OCI-LY7 (cell line): ENCODE measurements at regions not wholly inside any gene's neighbourhood (a gene's known extent, or its start where the extent isn't known, plus 50 kb on each side); places are given as distances from the start of the nearest gene placed in this dataset.

Experiments used
- BruUV-seq: library from RNA; stranded (reverse); fragments of 400-500 nt; replicated peaks from 2 replicates; lab custom pipeline; 2021; lab: Mats Ljungman, UMichigan
- CTCF ChIA-PET: fragments of 300-600 bp; sonication (Branson Sonifier 250); formaldehyde crosslinking; loops from one replicate; lab custom pipeline; 2022; ENCODE audit warnings: antibody characterized with exemption; ENCODE audit not compliant: unreplicated experiment; lab: Charles Lee
- POLR2A ChIA-PET: fragments of 300-600 bp; sonication (Branson Sonifier 250); formaldehyde crosslinking; loops from one replicate; lab custom pipeline; 2022; ENCODE audit warnings: antibody characterized with exemption; lab: Charles Lee
- DNase-seq: peaks from one replicate; pipeline ENCODE4 v3.0.0-alpha.2; 2015; ENCODE audit warnings: low spot score
- H2AFZ ChIP-seq: fragments of 200-600 bp; sonication (generic), shearing (Covaris generic); 2 replicates; pipeline ENCODE4 v1.6.1; 2014; ENCODE audit warnings: mild to moderate bottlenecking, antibody characterized with exemption, low read length, moderate library complexity
- H3K27ac ChIP-seq: fragments of 200-600 bp; sonication (generic); 2 replicates; pipeline ENCODE4 v1.5.1; 2014; ENCODE audit warnings: mixed run types, low read depth, mild to moderate bottlenecking, moderate library complexity, low read length, inconsistent platforms; ENCODE audit not compliant: poor library complexity, severe bottlenecking
- H3K36me3 ChIP-seq: fragments of 200-600 bp; sonication (generic); 2 replicates; pipeline ENCODE4 v1.6.1; 2014; ENCODE audit warnings: mild to moderate bottlenecking, antibody characterized with exemption, low read length, moderate library complexity, mixed read lengths; ENCODE audit not compliant: insufficient read depth
- H3K4me1 ChIP-seq: fragments of 200-600 bp; sonication (generic); 2 replicates; pipeline ENCODE4 v1.5.1; 2014; ENCODE audit warnings: mild to moderate bottlenecking, low read length; ENCODE audit not compliant: insufficient read depth, poor library complexity, severe bottlenecking
- H3K4me2 ChIP-seq: fragments of 200-600 bp; sonication (generic); 2 replicates; pipeline ENCODE4 v1.6.1; 2014; ENCODE audit warnings: mild to moderate bottlenecking, low read length
- H3K4me3 ChIP-seq: fragments of 200-600 bp; sonication (generic); 2 replicates; pipeline ENCODE4 v1.5.1; 2014; ENCODE audit warnings: mild to moderate bottlenecking, low read depth, low read length; ENCODE audit not compliant: poor library complexity, severe bottlenecking
- H3K79me2 ChIP-seq: fragments of 200-600 bp; sonication (generic); 2 replicates; pipeline ENCODE4 v1.6.1; 2016; ENCODE audit warnings: low read depth, mild to moderate bottlenecking, low read length, moderate library complexity, mixed read lengths; ENCODE audit not compliant: insufficient read depth
- H3K9me2 ChIP-seq: fragments of 200-600 bp; sonication (generic); 2 replicates; pipeline ENCODE4 v1.6.1; 2016; ENCODE audit warnings: mild to moderate bottlenecking, low read length, mixed read lengths; ENCODE audit not compliant: insufficient read depth
- H3K9me3 ChIP-seq: fragments of 200-600 bp; sonication (generic); 2 replicates; pipeline ENCODE4 v1.6.1; 2014; ENCODE audit warnings: mild to moderate bottlenecking, mixed run types, low read length, mixed read lengths
- H4K20me1 ChIP-seq: fragments of 200-600 bp; sonication (generic); 2 replicates; pipeline ENCODE4 v1.6.1; 2014; ENCODE audit warnings: mild to moderate bottlenecking, antibody characterized with exemption, low read length, moderate library complexity, mixed read lengths; ENCODE audit not compliant: insufficient read depth
- CTCF ChIP-seq: fragments of 200-600 bp; sonication (generic); conservative IDR thresholded peaks from 2 replicates; pipeline ENCODE4 v1.5.1; 2014; ENCODE audit warnings: mild to moderate bottlenecking, antibody characterized with exemption, low read length, moderate library complexity, mixed read lengths
- EZH2phosphoT487 ChIP-seq: fragments of 200-600 bp; sonication (generic); IDR thresholded peaks from 2 replicates; pipeline ENCODE4 v1.6.1; 2018; ENCODE audit warnings: low read depth, borderline replicate concordance, mild to moderate bottlenecking, mixed run types, antibody characterized with exemption, low read length, moderate library complexity, mixed read lengths
- intact Hi-C: fragments of 100-400 bp; cut with micrococcal nuclease; formaldehyde crosslinking; loops from one replicate; pipeline ENCODE4 v1.10.0; 2022; ENCODE audit not compliant: unreplicated experiment

- Histone ChIP-seq H3K4me2 (no peak overlapping the region), H3K9me3 (no peaks in the 10 kb centered on the region), H3K4me1 (no peaks in the 10 kb centered on the region), H4K20me1 (no peaks in the 10 kb centered on the region), H3K4me3 (no peak overlapping the region), H3K9me2 (no peaks in the 10 kb centered on the region), H3K27ac (no peak overlapping the region), H2AFZ (no peak overlapping the region), H3K36me3 (no peaks in the 10 kb centered on the region), H3K79me2 (no peaks in the 10 kb centered on the region)
- ChIA-PET POLR2A (interaction anchor here (0.6 to 1.0 kb wide), 2 partner anchors 11 to 224 kb away, joined by 3 read pairs; no protein-coding TSS in a partner anchor), CTCF (no interaction called here)
- no peak for DNase-seq
- BruUV-seq: no TSS peak
- no peak for TF ChIP-seq CTCF
- TF ChIP-seq EZH2phosphoT487: no peak
- intact Hi-C loops: no loop called here
Measured at GRCh38 chr4:18635531-18635930, 614.0 kb upstream of the LCORL start.

- no peak for TF ChIP-seq EZH2phosphoT487
- no peak for TF ChIP-seq CTCF
- Histone ChIP-seq H3K4me1 (no peaks in the 10 kb centered on the region), H3K9me3 (no peaks in the 10 kb centered on the region), H2AFZ (no peak overlapping the region), H3K27ac (no peak overlapping the region), H4K20me1 (no peaks in the 10 kb centered on the region), H3K36me3 (no peaks in the 10 kb centered on the region), H3K4me3 (no peak overlapping the region), H3K4me2 (no peak overlapping the region), H3K79me2 (no peaks in the 10 kb centered on the region), H3K9me2 (no peaks in the 10 kb centered on the region)
- BruUV-seq: no TSS peak
- ChIA-PET POLR2A (no interaction called here), CTCF (no interaction called here)
- DNase-seq: no peak
- intact Hi-C loops: no loop called here
Measured at GRCh38 chr4:18631586-18631985, 610.0 kb upstream of the LCORL start.

GRCh38 chr4:18630218-18631110 lies 608.9 kb upstream of the LCORL start:
- no peaks in the 10 kb centered on the region for H3K79me2 ChIP-seq
- BruUV-seq: no TSS peak
- intact Hi-C loops: no loop called here
- H4K20me1 ChIP-seq: no peaks in the 10 kb centered on the region
- H3K36me3 ChIP-seq: no peaks in the 10 kb centered on the region
- no peak overlapping the region for H3K4me2 ChIP-seq
- no peak overlapping the region for H3K27ac ChIP-seq
- TF ChIP-seq EZH2phosphoT487 (no peak), CTCF (no peak)
- no peaks in the 10 kb centered on the region for H3K9me3 ChIP-seq
- POLR2A ChIA-PET: no interaction called here
- no peaks in the 10 kb centered on the region for H3K9me2 ChIP-seq
- no peak overlapping the region for H3K4me3 ChIP-seq
- DNase-seq: no peak
- no peaks in the 10 kb centered on the region for H3K4me1 ChIP-seq
- H2AFZ ChIP-seq: no peak overlapping the region
- CTCF ChIA-PET: no interaction called here
